ENCODE measurements at regions not wholly inside any gene's neighbourhood (a gene's known extent, or its start where the extent isn't known, plus 50 kb on each side); places are given as distances from the start of the nearest gene placed in this dataset.

GRCh38 chr20:50388733-50389437 lies 121.3 kb upstream of the PTPN1 start:
- no peak overlapping the region for H3K4me3 ChIP-seq (ENCODE audit: low read depth, low read length)
- no peak for DNase-seq (ENCODE audit: low read depth)
- no peak for TF ChIP-seq CTCF (conservative IDR thresholded peaks at IDR 0.05; ENCODE audit: low read depth, low read length)

DNA sequence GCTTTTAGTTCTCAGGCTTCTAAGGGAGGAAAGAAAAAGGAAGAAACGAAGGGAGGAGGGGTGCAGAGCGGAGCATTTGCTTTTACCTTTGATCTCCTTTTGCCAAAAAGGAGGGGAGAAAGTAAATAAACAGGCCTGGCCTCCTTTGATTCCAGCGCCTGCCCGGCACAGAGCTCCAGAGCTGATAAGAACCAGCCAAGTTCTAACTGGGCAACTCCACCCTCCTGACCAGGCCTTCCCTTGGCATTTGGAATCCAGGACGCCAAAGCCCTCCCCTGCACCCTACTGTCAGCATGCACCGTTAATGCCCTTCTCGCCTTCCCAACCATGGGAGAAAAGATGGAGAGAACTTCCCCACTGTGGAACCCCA lies 120.8 kb upstream of the PTPN1 start:
- H3K4me3 ChIP-seq (ENCODE audit: low read depth, low read length): no peak overlapping the region
- TF ChIP-seq CTCF (conservative IDR thresholded peaks at IDR 0.05; ENCODE audit: low read depth, low read length): no peak
- no peak for DNase-seq (ENCODE audit: low read depth)

- DNase-seq (ENCODE audit: low read depth): no peak
- H3K4me3 ChIP-seq (ENCODE audit: low read depth, low read length): no peak overlapping the region
- no peak for TF ChIP-seq CTCF (conservative IDR thresholded peaks at IDR 0.05; ENCODE audit: low read depth, low read length)
These were observed 120.1 kb upstream of the PTPN1 start for GRCh38 chr20:50389808-50390684.

DNA sequence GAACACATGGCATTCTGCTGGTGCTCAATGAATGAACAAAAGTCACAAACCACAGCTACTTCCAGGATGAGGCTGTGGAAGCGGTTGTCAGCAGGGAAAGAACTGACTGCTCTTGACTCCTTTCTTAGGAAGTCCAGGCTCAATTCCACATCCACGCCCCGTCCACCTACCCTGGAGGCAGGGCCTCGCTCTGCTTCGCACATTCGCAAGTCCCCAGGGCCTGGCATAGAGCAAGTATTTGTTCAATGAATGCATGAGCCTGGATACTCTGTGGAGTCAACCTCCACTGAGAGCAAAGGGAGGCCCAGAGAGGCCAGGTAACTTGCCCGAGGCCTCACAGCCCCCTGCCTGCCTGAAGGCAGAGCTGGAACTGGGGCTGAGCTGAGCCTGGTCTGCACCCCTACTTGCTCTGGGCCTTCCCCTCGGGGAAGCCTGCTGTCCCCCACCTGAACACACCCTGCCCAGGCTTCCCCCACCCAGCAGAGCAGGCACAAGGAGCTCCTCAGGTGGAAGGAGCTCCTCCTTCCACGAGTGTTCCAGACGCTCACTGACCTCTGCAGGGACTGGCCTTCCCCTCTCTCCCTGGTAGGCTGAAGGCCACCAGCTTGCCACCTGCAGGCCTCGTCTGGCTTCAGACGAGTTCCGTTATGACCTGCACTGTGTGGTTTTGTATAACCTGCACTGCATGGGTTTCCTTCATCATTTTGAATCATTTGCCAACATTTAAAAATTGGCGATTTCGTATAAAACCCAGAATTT lies 119.3 kb upstream of the PTPN1 start:
- no peak for TF ChIP-seq CTCF (conservative IDR thresholded peaks at IDR 0.05; ENCODE audit: low read depth, low read length)
- H3K4me3 ChIP-seq (ENCODE audit: low read depth, low read length): no peak overlapping the region
- no peak for DNase-seq (ENCODE audit: low read depth)

DNA sequence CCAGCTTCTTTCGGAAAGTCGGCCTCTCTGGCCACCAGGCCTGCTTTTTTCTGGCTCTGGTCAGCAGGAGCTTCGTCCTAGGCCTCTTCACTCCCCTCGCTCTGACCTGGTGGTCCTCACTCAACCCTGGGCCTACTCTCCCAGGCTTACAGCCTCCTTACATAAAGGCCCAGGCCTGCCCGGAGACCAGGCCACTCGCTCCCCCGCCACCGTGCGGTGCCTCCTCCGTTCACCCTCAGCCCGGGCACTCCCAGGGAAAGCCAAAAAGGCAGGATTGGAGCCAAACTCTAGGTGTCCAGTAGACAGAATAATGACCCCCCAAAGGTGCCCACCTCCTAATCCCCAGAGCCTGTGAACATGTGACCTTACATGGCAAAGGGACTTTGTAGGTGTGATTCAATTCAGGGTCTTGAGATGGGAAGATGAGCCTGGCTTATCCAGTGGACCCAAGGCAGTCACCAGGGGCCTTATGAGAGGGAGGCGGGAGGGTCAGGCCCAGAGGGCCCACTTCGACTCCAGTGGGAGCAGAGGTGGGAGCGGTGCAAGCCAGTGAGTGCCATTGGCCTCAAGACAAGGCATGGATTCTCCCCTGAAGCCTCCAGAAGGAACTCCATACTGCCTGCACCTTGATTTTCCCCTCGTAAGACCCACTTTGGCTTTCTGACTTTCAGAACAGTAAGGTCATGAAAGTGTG lies 118.6 kb upstream of the PTPN1 start:
- no peak for TF ChIP-seq CTCF (conservative IDR thresholded peaks at IDR 0.05; ENCODE audit: low read depth, low read length)
- no peak overlapping the region for H3K4me3 ChIP-seq (ENCODE audit: low read depth, low read length)
- DNase-seq (ENCODE audit: low read depth): no peak

- no peak for TF ChIP-seq CTCF (conservative IDR thresholded peaks at IDR 0.05; ENCODE audit: low read depth, low read length)
- H3K4me3 ChIP-seq (ENCODE audit: low read depth, low read length): no peak overlapping the region
- no peak for DNase-seq (ENCODE audit: low read depth)
These were observed 117.9 kb upstream of the PTPN1 start for GRCh38 chr20:50392138-50392866.

Data from choroid plexus epithelial cell (primary cell).